ENCODE measurements at regions not wholly inside any gene's neighbourhood (a gene's known extent, or its start where the extent isn't known, plus 50 kb on each side); places are given as distances from the start of the nearest gene placed in this dataset.

DNA sequence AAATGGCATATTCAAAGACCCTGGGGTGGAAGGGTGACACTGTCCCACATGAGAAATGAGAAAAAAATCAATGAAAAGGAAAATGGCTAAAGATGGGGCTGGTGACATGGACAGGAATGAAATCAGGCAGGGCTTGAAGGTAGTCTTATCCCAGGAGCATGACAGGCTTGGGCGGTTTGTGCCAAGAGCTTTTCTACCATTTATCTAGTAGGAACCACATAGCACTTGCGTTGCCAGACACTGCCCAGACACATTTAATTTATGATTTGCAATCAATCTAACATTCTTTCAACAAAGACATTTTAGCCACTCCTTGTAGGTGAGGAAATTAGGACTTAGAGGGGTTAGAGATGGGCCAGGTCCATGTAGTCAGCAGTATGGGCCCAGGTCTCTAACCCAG, 106.6 kb upstream of the NR2F2 start:
- DNase-seq = no peak

DNA sequence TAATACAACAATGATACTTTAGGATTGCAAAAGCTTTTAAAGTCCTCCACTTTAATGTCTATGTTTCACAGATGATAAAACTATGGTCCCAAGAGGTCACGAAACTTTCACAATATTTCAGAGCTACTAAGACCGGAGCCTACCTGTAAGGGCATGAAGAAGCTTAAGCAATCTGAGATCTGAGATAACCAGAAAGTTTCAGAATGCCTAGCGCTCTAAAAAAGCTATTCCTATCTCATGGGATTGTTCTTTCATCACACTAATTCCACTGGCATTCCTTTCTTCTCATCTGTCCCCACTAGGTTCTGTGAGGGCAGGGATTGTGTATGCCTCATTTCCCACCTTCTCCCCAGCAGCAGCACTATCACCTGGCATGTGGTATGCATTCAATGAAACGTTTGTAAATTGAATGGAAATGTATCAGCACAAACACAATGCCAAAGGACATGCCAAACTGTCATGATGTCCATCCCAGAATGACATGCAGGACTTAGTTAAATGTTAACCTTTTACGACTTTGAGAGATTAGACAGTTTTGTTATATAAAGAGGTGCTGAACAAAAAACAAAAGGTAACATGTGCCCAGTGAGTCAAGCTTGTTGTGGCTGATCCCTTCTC, 104.7 kb upstream of the NR2F2 start:
- DNase-seq = no peak

DNA sequence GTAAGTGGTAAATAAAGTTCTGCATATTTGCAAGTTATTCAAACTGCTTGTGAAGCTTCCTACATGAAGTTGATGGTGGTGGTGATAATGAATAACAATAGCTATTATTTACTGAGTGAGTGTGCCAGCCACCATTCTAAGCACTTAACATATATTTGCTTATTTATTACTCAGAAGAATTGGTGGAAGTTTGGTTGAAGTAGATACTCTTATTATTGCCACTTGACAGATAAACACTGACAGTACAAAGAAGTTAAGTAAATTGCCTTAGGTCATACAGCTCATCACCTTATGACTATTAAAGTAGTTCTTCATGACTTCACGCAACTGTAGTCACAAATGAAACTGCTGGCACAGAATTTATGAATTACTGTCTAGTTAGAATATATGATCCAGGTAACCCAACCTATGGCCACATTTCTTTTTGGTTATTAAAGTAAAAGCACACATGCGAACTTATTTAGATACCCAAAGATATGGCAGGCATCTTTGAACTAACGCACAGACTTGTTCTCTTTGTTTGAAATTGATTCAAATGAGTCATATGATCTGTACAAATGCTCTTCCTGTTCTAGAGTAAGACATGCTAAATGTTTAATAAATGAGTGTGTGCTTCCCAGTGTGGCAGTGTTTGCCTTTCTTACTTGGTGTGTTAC, 99.8 kb upstream of the NR2F2 start:
- no peak for DNase-seq

DNA sequence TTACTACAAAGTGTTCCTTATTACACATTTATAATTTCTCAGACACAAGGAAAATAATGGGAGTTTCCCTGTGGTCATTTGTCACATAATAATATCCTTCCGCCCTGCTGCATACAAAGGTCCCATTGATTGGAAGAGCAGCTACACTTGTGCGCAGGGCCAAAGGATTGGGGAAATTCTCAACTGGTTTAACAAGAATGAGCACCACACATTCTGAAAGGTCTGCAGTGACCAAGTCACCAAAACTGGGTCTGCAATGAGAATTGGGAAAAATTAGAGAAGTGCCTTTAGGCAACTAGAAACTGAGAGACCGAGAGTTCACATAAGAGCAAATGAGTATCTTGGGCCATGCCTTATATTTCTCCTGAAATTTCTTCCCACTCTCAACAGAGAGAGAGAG, 98.2 kb upstream of the NR2F2 start:
- DNase-seq = no peak

DNA sequence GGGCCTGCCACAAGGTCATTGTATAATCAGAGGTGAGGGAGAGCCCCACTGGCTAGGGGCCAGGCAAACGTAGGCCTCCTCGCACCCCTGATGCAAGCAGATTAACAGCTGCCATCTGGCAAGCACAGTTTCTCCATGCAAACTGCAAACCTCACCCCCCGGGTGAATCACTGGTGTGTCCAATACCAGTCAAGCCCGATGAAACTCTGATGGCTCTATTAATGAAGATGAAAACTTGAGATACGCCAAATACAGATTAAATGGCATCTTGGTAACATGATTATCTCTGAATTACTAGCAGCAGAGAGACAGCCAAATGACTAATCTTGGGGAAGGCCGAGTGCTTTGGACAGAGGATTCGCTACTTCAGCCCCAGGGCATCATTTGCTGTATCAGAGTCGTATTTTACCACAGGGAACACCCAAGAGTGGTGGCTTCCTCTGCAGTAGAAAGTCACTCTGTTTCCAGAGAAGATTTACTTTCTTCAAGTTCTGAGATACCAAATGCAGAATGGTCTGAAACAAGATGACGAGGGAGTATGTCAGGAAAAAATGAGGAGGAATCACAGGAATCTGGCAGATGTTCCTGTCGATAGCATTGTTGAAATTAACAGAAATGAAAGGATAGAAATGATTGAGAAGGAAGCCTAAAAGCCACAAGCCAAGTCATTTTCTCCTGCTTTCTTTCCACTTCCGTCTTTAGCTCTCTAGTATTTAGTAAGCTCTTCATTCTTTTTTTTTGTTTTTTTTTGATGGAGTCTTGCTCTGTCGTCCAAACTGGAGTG, 96.2 kb upstream of the NR2F2 start:
- no peak for DNase-seq

DNA sequence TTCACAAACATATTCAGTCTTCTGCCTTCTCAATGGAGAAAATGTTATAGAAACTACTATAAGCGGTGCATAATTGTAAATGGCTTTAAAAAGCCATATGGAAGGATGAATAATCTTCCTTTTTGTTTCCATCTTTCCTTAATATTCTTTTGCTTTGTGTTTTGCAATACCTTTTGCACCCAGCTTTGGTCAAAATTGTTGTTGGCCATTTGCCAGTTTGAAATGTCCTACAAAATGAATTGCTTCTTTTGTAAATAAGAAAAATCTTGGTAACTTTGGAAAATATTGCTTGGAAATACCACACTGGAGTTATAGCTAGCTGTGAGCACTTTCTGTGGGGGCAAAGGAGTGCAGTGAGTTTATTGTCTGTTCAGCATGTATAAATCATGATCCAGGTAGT, 93.5 kb upstream of the NR2F2 start:
- no peak for DNase-seq

DNA sequence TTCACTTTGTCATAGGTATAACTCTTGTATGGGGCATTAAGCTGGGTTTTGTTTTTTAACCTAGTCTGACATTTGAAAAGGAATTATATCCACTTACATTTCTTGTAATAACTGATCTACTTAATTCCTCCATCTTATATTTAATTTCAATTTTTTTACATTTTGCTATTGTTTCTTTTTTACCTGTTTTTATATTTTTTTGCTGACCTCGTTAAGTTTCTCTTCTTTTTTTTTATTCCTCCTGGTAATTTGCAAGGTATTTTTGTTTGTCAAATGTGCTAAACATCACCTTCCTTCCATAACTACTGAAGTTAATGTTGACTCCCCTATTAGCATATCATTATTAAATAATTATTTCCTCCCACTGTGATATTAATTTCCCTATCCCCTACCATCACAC, 87.7 kb upstream of the NR2F2 start:
- DNase-seq = no peak

DNA sequence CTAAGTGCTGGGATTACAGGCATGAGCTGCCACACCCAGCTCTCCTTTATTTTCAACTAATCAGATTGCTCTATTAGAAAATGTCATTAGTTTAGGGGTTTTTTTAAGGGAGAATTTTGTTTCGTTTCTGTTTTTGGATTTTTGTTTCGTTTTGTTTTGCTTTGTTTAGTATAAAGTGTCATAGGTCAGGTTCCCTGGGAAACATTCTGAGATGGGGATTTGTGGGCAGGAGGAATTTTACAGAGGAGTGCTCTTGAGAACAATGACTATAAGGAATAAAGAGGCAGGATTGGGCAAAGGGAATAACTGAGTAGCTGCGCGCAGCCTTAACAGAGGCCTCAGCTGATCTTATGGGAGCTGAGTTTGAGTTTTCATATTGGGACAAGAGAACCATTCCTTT, 86.8 kb upstream of the NR2F2 start:
- no peak for DNase-seq

DNA sequence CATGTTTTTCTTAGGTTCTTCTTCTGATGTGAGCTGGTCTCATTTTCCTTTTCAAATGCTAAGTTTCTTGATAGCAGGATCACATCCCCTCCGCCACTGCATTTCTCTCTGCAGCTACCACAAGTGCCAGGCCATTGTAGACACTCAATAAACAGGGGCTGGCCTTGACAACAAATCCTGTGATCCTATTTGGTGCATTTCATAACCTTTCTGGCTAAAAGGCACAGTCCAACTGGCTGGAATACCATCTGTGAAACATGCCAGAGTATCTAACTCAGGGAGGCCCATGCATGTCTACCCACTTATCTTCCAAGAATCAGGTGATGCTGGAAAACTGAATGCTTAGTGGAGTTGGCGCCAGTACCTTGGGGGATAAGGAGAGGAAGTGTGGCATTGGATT, 85.2 kb upstream of the NR2F2 start:
- DNase-seq = no peak

DNA sequence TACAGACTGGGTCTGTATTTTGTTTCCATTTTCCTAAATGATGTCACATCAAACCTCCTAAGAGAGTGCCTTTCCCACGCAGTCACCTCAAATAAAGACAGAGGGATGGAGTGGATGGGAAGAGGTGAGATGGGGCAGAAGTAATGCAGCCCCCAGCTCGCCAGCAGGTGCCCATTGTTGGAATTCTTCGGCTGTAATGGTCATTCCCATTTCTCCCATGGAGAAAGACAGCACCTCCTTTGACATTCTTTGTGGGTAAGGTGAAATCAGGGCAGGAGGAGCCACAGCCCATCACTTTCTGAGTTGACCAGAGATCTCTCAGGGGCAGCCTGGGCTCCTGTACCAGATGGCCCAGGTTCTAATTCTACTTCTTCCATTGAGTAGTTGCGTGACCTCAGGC, 84.4 kb upstream of the NR2F2 start:
- DNase-seq = no peak

DNA sequence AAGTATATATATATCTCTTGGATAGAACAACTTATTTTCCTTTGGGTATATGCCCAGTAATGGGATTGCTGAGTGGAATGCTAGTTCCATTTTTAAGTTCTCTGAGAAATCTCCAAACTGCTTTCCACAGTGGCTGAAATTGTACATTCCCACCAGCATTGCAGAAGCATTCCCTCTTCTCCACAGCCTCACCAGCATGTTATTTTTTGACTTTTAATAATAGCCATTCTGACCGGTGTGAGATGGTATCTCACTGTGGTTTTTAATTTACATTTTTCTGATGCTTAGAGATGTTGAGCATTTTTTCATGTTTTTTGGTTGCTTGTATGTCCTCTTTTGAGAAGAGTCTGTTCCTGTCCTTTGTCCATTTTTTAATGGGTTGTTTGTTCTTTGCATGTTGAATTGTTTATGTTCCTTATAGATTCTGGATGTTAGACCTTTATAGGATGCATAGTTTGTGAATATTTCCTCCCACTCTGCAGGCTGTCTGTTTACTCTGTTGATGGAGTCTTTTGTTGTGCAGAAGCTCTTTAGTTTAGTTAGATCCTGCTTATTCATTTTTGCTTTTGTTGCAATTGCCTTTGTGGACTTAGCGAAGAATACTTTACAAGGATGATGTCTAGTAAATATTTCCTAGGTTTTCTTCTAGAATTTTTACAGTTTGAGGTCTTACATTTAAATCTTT, 82.7 kb upstream of the NR2F2 start:
- no peak for DNase-seq

DNA sequence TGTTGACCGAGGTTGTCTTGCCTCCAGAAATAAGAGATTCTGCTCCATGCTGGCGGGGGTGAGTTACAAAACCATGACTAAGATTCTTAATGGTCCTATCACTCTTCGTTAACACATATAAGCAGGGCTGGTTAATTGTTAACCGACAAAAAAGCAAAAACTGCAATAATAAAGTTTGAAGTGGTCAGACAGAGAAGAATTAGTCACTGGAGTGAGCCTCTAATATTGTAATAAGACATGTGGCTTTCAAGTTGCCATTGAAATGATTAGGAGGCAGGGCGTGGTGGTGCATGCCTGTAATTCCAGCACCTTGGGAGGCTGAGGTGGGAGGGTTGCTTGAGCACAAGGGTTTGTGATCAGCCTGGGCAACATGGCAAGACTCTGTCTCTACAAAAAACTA, 78.4 kb upstream of the NR2F2 start:
- DNase-seq = no peak

DNA sequence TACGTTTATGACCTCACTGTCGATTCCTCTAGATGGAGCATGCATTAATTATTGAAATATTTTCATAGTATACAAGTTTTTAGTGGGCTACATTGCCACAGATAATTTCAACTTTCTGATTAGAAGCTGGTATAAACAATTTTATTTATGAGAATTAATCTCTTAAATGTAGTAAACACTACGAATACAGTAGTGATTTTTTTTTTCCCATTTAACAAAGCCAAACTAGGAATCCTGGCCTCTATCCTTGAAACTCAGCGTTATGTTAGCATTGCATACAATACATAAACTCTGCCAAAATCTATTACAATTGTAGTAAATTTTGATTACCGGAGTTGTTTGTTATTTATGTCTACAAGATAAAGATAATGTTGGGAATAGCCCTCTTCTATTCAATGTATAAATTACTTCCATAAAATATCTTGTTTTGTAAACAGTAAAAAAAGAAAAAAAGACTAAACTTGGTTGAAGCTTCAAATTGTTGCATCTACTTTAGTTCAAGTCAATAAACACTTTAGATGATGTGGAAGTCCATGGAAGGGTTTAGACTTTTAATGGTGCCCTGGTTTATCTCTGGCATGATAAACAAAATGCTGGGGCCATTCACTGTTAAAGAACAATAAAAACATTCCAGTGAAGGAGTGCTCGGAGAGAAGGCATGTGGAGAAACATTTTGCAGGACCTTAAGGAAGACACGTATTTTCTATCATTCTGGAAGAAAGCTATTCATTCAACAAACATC, 77.3 kb upstream of the NR2F2 start:
- no peak for DNase-seq

DNA sequence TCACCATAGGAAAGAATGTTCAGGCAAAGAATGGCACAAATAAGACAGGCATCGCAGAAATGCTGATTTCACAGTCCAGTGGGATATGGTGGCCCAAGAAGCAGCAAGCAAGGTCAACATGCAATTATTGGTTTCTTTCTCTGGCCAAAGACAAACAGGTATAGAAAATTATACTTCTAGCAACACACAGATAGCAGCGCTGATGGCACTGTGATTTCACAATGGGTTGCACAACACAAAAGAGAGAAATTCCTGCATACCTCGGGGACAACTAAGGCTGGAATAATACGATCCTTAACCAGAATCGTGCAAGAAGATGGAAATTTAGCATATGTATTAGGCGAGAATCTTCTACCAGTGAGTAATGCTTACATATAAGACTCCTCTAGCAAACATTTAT, 76.3 kb upstream of the NR2F2 start:
- DNase-seq = no peak

DNA sequence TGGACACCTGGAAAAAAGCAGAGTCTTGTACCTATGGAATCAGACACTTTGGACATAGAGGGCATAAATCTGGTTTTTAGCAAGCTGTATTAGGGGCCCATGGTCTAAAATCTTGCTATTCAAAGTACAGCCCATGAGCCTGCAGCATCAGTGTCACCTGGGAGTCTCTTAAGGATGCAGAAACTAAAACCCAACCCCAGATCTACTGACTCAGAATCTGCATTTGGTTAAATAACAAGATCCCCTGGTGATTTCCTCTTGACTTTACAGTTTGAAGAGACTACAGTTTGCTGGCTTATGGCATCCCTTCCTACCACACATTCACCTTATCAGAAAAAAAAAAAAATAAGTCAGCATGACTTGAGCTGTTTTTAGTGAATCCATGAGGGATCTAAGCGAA, 74.9 kb upstream of the NR2F2 start:
- DNase-seq = no peak

DNA sequence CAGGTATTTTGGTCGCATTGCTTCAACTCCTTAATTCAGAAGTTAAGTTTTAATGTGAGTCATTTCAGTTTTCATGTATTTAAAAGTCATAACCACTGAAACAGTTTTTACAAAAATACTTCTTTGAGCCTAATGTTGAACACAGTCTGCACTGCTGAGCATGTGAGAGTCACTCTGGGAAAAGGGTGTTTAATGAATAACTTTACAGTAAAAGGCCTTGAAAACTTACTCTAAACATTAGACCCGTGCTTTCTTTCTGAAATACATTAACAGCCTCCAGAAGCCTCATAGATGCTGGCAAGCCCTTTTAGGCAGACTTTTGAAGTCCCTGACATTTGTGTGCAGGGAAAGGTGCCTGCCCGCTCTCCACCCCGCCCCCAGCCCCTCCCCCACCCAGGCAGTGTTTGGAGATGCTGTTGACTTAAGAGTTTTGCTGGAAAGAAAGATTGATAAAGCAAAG, 68.9 kb upstream of the NR2F2 start:
- no peak for DNase-seq

DNA sequence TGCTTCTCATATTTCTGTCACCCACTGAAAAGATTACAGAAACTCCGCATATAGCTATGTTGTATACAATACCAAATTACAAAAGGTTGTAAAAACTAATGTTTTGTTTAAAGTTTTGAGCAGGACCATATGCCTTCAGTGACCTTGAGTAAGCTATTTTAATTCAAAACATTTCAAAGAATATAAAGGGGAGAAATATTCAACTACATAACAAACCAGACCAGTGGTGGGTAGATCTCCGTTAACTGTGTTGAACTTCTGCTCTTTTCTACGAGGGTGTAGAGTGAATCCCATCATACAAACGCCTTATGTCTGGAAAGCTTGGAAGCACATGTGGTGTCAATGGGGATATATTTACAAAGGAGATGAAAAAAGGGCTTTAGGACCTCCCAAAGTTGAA, 68.4 kb upstream of the NR2F2 start:
- DNase-seq = no peak

DNA sequence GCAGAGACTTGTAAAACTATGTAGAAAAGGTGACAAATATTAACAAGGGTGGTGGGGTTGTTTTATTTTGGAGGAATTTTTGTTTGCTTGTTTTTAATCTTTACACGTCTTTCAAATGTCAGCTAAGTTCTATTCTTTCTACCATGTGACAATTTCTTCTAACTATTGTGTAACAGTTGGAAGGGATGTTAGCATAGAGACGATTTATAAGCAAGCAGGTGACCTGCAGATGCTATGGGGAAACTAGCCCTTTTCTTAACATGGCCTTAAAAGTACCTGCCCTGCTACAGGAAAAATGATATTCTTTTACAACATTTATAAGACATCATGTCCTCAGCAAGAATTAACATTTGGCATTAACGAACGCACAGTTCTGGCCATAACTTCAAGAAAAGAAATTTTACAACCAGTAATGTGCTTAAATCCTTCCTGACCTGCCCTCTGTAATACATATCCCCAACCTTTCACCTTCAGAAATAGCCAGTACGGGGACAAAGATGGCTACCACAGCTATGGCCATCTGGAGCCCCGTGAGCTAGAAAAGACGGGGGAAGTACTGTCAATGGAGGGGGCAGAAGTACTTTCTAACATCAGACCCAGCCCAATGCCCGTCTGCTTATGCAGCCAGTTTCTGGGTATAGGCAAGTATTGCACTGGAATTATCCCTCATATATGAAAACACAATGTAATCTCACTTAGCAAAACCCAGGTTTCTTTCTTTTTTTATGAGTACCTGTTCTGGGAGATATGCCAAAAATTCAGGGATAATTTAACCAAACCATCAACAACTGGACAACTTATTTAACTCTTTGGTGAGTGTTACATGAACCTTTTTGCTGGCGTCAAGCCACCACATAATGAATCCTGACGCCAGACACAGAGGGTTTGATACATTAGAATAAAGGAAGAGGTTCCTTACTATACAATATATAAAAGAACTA, 67.7 kb upstream of the NR2F2 start:
- no peak for DNase-seq

DNA sequence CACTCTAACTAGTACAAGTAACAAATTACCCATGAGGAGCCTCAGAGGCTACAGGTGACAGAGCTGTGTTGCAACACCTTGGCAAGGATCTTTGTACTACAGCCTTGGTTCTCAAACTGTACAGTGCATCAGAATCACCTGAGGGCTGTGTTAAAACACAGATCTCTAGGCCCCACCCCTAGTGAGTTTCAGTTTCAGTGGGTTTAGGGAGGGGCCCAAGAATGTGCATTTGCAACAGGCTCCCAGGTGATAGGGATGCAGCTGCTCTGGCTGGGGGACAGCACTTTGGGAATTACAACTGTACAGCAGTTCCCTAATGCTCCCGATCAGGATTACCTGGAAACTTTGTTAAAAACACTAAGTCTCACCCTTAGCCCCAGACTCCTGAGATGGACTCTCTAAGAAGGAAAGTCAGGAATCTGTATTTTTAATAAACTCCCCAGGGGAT, 66.1 kb upstream of the NR2F2 start:
- no peak for DNase-seq

DNA sequence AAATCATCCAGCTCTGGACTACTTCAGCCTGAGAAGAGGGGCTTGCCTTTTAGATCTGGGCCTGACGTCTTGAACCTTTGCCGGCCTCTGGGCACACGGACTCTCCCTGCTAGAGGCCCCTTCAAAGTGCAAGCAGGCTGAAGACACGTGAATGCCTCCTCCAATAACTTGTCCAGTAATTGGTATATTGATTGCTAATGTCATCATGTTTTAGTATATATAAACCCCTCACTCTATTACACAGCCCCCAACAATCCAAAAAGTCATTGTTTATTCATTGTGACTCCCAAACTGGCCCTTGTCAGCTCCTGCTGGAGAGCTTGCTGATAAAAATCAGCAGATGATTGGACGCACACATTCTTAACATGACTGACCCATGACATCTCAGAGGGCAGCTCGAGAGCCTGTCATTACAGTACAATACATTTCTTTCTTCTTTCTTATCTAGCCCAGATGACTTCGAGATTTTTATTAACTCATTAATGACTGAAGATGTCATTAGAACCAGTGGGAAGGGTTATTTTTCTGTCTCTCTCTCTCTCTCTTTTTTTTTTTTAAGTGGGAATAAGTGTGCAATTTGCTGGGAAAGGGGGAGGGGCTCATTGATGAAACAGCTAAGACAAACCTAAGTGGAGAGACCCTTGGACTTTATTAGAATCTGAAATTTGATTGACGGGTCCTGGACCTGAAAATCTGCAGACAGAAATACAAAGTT, 65.5 kb upstream of the NR2F2 start:
- DNase-seq = no peak

DNA sequence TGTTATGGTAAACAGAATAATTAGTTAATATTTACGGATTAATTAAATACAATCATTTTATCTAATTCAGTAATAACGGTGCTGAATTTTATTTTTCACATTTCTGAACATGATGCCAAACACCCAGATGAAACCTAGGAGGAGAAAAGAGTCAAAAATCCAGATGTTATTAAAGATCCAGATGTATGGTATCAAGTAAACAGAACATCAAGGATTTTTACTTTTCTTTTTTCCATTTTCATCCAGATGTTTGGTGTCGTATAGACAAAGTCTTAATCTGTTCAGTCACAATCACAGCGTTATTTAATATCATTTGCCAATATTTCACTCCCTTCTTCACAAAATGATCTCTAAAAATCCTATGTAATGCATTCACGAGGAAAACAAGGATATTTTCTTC, 64.0 kb upstream of the NR2F2 start:
- DNase-seq = no peak
